ENCODE measurements at regions not wholly inside any gene's neighbourhood (a gene's known extent, or its start where the extent isn't known, plus 50 kb on each side); places are given as distances from the start of the nearest gene placed in this dataset.

DNA sequence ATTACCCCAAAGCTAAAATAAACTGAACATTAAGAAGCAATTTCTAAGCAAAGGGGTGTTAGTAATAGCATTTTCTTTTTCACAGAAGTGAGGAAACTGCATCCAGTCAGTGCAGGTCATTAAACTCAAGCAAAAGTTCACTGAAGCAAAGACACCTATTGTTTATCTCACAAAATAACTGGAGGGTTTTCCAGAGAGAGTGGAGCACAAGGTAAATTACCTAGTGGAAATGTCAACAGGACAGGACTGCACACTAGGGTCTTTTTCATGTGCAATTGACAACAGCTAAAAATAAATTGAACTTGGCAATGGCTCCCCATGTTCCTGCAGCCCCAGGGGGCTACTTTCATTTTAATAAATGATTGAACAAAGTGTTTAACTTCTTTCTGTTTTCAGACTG lies 742.0 kb downstream of the GALC start:
- H3K36me3 Mint-ChIP-seq (ENCODE audit: low read depth), result peaks cover 8% of the 10 kb centered on the region; the same call in 1 of the 3 replicates
- no peak overlapping the region for H3K4me3 ChIP-seq
- peaks cover 13% of the 10 kb centered on the region for H3K9me3 Mint-ChIP-seq
- no peaks in the 10 kb centered on the region for H4K20me1 ChIP-seq (replicated peaks; ENCODE audit: insufficient read depth)
- no peaks in the 10 kb centered on the region for H3K79me2 ChIP-seq (replicated peaks; ENCODE audit: insufficient read depth)
- H3K36me3 ChIP-seq (ENCODE audit: insufficient read depth), result peaks cover 5% of the 10 kb centered on the region; the same call in 1 of the 2 replicates
- no peaks in the 10 kb centered on the region for H3K4me1 ChIP-seq (ENCODE audit: insufficient read depth)
- H3K27me3 ChIP-seq (ENCODE audit: insufficient read depth), result no peaks in the 10 kb centered on the region
- H2AFZ ChIP-seq, result no peak overlapping the region
- no peak overlapping the region for H3K4me2 ChIP-seq
- H3K9me2 ChIP-seq (ENCODE audit: insufficient read depth), result no peaks in the 10 kb centered on the region
- TF ChIP-seq, protein P1, sequence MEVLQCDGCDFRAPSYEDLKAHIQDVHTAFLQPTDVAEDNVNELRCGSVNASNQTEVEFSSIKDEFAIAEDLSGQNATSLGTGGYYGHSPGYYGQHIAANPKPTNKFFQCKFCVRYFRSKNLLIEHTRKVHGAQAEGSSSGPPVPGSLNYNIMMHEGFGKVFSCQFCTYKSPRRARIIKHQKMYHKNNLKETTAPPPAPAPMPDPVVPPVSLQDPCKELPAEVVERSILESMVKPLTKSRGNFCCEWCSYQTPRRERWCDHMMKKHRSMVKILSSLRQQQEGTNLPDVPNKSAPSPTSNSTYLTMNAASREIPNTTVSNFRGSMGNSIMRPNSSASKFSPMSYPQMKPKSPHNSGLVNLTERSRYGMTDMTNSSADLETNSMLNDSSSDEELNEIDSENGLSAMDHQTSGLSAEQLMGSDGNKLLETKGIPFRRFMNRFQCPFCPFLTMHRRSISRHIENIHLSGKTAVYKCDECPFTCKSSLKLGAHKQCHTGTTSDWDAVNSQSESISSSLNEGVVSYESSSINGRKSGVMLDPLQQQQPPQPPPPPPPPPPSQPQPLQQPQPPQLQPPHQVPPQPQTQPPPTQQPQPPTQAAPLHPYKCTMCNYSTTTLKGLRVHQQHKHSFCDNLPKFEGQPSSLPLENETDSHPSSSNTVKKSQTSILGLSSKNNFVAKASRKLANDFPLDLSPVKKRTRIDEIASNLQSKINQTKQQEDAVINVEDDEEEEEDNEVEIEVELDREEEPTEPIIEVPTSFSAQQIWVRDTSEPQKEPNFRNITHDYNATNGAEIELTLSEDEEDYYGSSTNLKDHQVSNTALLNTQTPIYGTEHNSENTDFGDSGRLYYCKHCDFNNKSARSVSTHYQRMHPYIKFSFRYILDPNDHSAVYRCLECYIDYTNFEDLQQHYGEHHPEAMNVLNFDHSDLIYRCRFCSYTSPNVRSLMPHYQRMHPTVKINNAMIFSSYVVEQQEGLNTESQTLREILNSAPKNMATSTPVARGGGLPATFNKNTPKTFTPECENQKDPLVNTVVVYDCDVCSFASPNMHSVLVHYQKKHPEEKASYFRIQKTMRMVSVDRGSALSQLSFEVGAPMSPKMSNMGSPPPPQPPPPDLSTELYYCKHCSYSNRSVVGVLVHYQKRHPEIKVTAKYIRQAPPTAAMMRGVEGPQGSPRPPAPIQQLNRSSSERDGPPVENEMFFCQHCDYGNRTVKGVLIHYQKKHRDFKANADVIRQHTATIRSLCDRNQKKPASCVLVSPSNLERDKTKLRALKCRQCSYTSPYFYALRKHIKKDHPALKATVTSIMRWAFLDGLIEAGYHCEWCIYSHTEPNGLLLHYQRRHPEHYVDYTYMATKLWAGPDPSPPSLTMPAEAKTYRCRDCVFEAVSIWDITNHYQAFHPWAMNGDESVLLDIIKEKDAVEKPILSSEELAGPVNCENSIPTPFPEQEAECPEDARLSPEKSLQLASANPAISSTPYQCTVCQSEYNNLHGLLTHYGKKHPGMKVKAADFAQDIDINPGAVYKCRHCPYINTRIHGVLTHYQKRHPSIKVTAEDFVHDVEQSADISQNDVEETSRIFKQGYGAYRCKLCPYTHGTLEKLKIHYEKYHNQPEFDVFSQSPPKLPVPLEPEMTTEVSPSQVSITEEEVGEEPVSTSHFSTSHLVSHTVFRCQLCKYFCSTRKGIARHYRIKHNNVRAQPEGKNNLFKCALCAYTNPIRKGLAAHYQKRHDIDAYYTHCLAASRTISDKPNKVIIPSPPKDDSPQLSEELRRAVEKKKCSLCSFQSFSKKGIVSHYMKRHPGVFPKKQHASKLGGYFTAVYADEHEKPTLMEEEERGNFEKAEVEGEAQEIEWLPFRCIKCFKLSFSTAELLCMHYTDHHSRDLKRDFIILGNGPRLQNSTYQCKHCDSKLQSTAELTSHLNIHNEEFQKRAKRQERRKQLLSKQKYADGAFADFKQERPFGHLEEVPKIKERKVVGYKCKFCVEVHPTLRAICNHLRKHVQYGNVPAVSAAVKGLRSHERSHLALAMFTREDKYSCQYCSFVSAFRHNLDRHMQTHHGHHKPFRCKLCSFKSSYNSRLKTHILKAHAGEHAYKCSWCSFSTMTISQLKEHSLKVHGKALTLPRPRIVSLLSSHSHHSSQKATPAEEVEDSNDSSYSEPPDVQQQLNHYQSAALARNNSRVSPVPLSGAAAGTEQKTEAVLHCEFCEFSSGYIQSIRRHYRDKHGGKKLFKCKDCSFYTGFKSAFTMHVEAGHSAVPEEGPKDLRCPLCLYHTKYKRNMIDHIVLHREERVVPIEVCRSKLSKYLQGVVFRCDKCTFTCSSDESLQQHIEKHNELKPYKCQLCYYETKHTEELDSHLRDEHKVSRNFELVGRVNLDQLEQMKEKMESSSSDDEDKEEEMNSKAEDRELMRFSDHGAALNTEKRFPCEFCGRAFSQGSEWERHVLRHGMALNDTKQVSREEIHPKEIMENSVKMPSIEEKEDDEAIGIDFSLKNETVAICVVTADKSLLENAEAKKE (CRISPR knock-in tag; IDR thresholded peaks at IDR 0.05), result no peak
- TF ChIP-seq ZNF331 (CRISPR knock-in tag; IDR thresholded peaks at IDR 0.05; ENCODE audit: low read depth), result no peak
- TF ChIP-seq ZNF114 (CRISPR knock-in tag; IDR thresholded peaks at IDR 0.05), result no peak
- no peak for TF ChIP-seq POLR2AphosphoS5 (IDR thresholded peaks at IDR 0.05; ENCODE audit: low read depth)
- no peak for TF ChIP-seq JUNB (IDR thresholded peaks at IDR 0.05; ENCODE audit: unreplicated experiment)
- TF ChIP-seq EZH2phosphoT487 (IDR thresholded peaks at IDR 0.05; ENCODE audit: unreplicated experiment), result no peak
- TF ChIP-seq, protein P2, sequence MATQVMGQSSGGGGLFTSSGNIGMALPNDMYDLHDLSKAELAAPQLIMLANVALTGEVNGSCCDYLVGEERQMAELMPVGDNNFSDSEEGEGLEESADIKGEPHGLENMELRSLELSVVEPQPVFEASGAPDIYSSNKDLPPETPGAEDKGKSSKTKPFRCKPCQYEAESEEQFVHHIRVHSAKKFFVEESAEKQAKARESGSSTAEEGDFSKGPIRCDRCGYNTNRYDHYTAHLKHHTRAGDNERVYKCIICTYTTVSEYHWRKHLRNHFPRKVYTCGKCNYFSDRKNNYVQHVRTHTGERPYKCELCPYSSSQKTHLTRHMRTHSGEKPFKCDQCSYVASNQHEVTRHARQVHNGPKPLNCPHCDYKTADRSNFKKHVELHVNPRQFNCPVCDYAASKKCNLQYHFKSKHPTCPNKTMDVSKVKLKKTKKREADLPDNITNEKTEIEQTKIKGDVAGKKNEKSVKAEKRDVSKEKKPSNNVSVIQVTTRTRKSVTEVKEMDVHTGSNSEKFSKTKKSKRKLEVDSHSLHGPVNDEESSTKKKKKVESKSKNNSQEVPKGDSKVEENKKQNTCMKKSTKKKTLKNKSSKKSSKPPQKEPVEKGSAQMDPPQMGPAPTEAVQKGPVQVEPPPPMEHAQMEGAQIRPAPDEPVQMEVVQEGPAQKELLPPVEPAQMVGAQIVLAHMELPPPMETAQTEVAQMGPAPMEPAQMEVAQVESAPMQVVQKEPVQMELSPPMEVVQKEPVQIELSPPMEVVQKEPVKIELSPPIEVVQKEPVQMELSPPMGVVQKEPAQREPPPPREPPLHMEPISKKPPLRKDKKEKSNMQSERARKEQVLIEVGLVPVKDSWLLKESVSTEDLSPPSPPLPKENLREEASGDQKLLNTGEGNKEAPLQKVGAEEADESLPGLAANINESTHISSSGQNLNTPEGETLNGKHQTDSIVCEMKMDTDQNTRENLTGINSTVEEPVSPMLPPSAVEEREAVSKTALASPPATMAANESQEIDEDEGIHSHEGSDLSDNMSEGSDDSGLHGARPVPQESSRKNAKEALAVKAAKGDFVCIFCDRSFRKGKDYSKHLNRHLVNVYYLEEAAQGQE (IDR thresholded peaks at IDR 0.05; ENCODE audit: unreplicated experiment), result no peak
- TF ChIP-seq NANOG (IDR thresholded peaks at IDR 0.05; ENCODE audit: borderline replicate concordance), result no peak
- H3K4me1 Mint-ChIP-seq, result peaks cover 4% of the 10 kb centered on the region; the same call in 1 of the 3 replicates
- ATAC-seq (no peak), DNase-seq (ENCODE audit: low spot score) (no peak)
- H3F3A ChIP-seq (replicated peaks; ENCODE audit: low read depth), result no peaks in the 10 kb centered on the region
- H3K27ac ChIP-seq (ENCODE audit: low read depth), result no peak overlapping the region
- H3K4me3 Mint-ChIP-seq, result no peak overlapping the region
- H3K27me3 Mint-ChIP-seq (ENCODE audit: insufficient read depth, low read depth, poor library complexity), result peaks cover 2% of the 10 kb centered on the region
- no peak overlapping the region for H3K27ac Mint-ChIP-seq

Measured in GM23338 (cell line).